ENCODE measurements at regions not wholly inside any gene's neighbourhood (a gene's known extent, or its start where the extent isn't known, plus 50 kb on each side); places are given as distances from the start of the nearest gene placed in this dataset.
"Not testable (repeated sequence)": the region's sequence is repeated elsewhere in the genome, so short reads cannot be mapped to it uniquely, and the experiment has no call there.

- DNase-seq (ENCODE audit: insufficient read length, low spot score, missing footprints): no peak
- H3K27ac ChIP-seq (ENCODE audit: low read depth, low read length): no peak overlapping the region
- H4K20me1 ChIP-seq (ENCODE audit: insufficient read depth, low read length): no peaks in the 10 kb centered on the region
- H3K36me3 ChIP-seq (ENCODE audit: insufficient read depth, low read length): no peaks in the 10 kb centered on the region
- H2AFZ ChIP-seq (ENCODE audit: low read length): no peak overlapping the region
- no peak overlapping the region for H3K4me2 ChIP-seq (ENCODE audit: insufficient read depth, low read length)
- H3K4me1 ChIP-seq (ENCODE audit: insufficient read depth, low read length): no peaks in the 10 kb centered on the region
- no peaks in the 10 kb centered on the region for H3K9me3 ChIP-seq (ENCODE audit: low read depth, low read length)
- TF ChIP-seq CTCF (IDR thresholded peaks at IDR 0.05; ENCODE audit: extremely low read depth, low read depth, low read length): no peak
- H3K79me2 ChIP-seq (ENCODE audit: insufficient read depth, low read length): no peaks in the 10 kb centered on the region
- H3K4me3 ChIP-seq (ENCODE audit: insufficient read depth, low read length): no peak overlapping the region
- H3K27me3 ChIP-seq (ENCODE audit: insufficient read depth, low read length): no peaks in the 10 kb centered on the region
These were observed 121.8 kb upstream of the EDA2R start for GRCh38 chrX:66760651-66761050.

GRCh38 chrX:66756717-66757116, 117.8 kb upstream of the EDA2R start:
- H3K79me2 ChIP-seq (ENCODE audit: insufficient read depth, low read length): no peaks in the 10 kb centered on the region
- no peaks in the 10 kb centered on the region for H3K27me3 ChIP-seq (ENCODE audit: insufficient read depth, low read length)
- no peak overlapping the region for H3K4me3 ChIP-seq (ENCODE audit: insufficient read depth, low read length)
- H3K27ac ChIP-seq (ENCODE audit: low read depth, low read length): no peak overlapping the region
- no peak overlapping the region for H3K4me2 ChIP-seq (ENCODE audit: insufficient read depth, low read length)
- H4K20me1 ChIP-seq (ENCODE audit: insufficient read depth, low read length): no peaks in the 10 kb centered on the region
- DNase-seq (ENCODE audit: insufficient read length, low spot score, missing footprints): no peak
- H3K36me3 ChIP-seq (ENCODE audit: insufficient read depth, low read length): no peaks in the 10 kb centered on the region
- H3K9me3 ChIP-seq (ENCODE audit: low read depth, low read length): no peaks in the 10 kb centered on the region
- no peak overlapping the region for H2AFZ ChIP-seq (ENCODE audit: low read length)
- no peak for TF ChIP-seq CTCF (IDR thresholded peaks at IDR 0.05; ENCODE audit: extremely low read depth, low read depth, low read length)
- no peaks in the 10 kb centered on the region for H3K4me1 ChIP-seq (ENCODE audit: insufficient read depth, low read length)

GRCh38 chrX:66751136-66751782, 112.4 kb upstream of the EDA2R start:
- Histone ChIP-seq H3K79me2 (ENCODE audit: insufficient read depth, low read length) (no peaks in the 10 kb centered on the region), H3K9me3 (ENCODE audit: low read depth, low read length) (no peaks in the 10 kb centered on the region), H3K4me2 (ENCODE audit: insufficient read depth, low read length) (no peak overlapping the region), H4K20me1 (ENCODE audit: insufficient read depth, low read length) (no peaks in the 10 kb centered on the region), H2AFZ (ENCODE audit: low read length) (no peak overlapping the region), H3K4me1 (ENCODE audit: insufficient read depth, low read length) (no peaks in the 10 kb centered on the region), H3K27me3 (ENCODE audit: insufficient read depth, low read length) (no peaks in the 10 kb centered on the region), H3K4me3 (ENCODE audit: insufficient read depth, low read length) (no peak overlapping the region), H3K27ac (ENCODE audit: low read depth, low read length) (no peak overlapping the region), H3K36me3 (ENCODE audit: insufficient read depth, low read length) (no peaks in the 10 kb centered on the region)
- no peak for DNase-seq (ENCODE audit: insufficient read length, low spot score, missing footprints)
- TF ChIP-seq CTCF (IDR thresholded peaks at IDR 0.05; ENCODE audit: extremely low read depth, low read depth, low read length): no peak

GRCh38 chrX:66744519-66744918, 105.6 kb upstream of the EDA2R start:
- H3K4me1 ChIP-seq (ENCODE audit: insufficient read depth, low read length); H3K9me3 ChIP-seq (ENCODE audit: low read depth, low read length); H3K79me2 ChIP-seq (ENCODE audit: insufficient read depth, low read length); H2AFZ ChIP-seq (ENCODE audit: low read length); H3K27ac ChIP-seq (ENCODE audit: low read depth, low read length); H3K27me3 ChIP-seq (ENCODE audit: insufficient read depth, low read length); H3K4me2 ChIP-seq (ENCODE audit: insufficient read depth, low read length); H3K4me3 ChIP-seq (ENCODE audit: insufficient read depth, low read length); DNase-seq (ENCODE audit: insufficient read length, low spot score, missing footprints); H3K36me3 ChIP-seq (ENCODE audit: insufficient read depth, low read length); H4K20me1 ChIP-seq (ENCODE audit: insufficient read depth, low read length): not testable (repeated sequence)
